Left kidney (tissue), 1 donor: ENCODE measurements at regions not wholly inside any gene's neighbourhood (a gene's known extent, or its start where the extent isn't known, plus 50 kb on each side); places are given as distances from the start of the nearest gene placed in this dataset.
"Not testable (repeated sequence)": the region's sequence is repeated elsewhere in the genome, so short reads cannot be mapped to it uniquely, and the experiment has no call there.

Experiments
- DNase-seq: peaks from one replicate; pipeline ENCODE4 v3.0.0-alpha.2; 2013

DNA sequence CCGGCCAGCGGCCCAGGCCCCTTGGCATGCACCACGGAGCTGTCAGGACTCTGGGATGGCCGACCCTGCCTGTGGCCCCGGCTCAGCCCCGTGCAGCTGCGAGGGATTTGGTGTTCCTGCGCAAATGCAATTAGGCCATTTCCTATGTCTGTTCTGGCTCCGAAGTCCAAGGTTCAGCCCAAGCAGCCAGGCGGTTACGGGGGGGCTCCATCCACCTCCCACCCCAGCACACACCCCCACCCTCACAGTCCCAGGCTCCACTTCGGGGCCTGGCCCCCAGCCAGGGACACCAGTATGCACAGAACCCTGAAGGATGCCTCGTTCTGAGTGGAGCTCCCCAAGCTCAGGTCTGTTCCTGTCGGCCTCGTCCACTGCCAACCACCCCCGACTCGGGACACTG, 2965.7 kb downstream of the RPIA start:
- DNase-seq = not testable (repeated sequence)

- not testable (repeated sequence) for DNase-seq
Measured at GRCh38 chr2:91658336-91658735, 2966.9 kb downstream of the RPIA start.

DNA sequence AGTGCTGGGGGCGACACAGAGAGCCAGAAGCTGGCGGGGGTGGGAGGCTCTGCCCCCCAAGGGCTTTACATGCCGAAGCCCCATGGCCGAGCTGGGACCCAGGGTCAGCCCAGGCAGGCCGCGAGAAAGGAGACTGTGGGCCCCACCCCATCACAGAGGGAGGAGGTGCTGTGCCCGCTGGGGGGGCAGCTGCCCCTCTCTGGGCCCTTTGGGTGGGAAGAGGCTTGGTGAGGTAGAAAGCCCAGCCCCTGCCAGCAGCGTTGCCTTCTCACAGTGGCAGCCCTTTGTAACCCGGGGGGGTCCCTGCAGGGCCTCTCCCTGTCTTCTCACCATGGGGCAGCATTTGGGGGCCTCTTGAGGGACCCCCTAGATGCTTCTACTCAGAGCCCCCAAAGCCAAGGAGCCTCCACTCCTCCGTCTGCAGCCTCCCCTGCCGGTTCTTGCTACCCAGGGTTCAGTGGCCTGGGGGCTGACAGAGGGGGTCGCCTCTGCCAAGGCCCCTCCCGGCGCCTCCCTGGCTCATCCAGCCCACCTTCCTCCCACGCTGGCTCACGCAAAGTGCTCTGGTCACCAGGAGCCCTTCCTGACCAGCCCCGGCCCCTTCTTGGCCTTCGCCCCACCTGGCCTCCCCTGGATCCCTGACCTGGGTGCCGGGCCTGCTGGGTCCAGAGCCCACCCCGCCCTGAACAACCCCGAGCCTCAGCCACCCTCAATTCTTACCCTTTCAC, 2967.9 kb downstream of the RPIA start:
- not testable (repeated sequence) for DNase-seq

- DNase-seq = peak; percentile 1
Measured at GRCh38 chr2:91659917-91660275, 2968.4 kb downstream of the RPIA start.

GRCh38 chr2:91667341-91667740, 2975.9 kb downstream of the RPIA start:
- not testable (repeated sequence) for DNase-seq

GRCh38 chr2:91685541-91685940, 2994.1 kb downstream of the RPIA start:
- not testable (repeated sequence) for DNase-seq

DNA sequence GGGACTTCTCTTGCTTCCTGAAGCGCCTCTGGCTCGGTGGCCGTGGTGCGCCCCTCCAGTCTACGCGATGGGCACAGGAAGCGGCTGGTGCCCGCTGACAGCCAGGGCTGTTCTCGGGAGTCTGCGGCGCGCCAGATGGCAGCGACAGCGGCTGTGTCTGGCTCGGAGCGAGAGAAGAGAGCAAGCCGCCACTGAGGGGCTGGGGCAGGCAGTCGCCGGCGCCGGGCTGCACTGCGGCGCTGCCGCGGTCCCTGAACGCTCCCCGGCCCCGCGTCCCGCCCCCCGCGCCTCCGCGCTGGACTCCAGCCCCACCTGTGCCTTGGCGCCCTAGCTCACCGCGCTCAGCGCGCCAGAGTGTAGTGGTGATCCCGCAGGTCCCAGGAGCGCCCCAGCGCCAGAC, 2994.6 kb downstream of the RPIA start:
- DNase-seq = not testable (repeated sequence)
